ENCODE measurements at regions not wholly inside any gene's neighbourhood (a gene's known extent, or its start where the extent isn't known, plus 50 kb on each side); places are given as distances from the start of the nearest gene placed in this dataset.

DNA sequence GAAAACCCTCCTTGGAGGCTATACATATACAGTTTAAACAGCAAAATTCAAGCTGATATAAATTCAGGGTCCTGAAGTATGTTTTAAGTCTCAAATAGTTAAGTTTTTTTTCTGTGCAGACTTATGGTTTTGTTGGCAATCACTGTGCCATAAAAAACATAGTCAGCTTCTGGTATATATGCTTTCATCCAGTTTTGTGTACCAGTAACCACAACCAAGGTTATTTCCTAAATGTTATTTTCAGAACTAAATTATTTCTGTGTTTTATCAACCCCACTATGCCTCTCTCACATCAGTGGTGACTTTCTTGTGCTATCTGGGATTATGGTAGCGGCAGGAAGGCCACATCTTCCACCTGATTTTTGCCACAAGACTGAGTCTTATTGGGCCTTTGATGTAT, 107.7 kb upstream of the SMARCA2 start:
- H3K4me3 ChIP-seq (ENCODE audit: low read length) = no peak overlapping the region

DNA sequence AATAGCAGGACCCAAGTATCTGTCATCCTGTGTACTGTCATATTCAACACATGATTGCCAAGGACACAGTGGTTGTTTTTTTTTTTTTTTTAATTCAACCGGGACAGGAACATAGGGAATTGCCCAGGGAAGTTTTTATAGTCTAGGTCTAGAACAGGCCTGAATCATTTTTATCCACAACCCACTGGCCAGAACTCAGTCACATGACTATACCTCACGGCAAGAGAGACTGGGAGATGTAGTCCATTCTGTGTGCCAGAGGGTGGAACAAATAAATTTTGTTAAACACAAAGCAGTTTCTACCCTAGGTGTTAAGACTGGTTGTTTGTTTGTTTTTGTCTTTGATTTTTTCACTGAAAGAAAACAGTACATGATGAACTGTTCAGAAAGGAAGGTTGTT, 105.8 kb upstream of the SMARCA2 start:
- no peak overlapping the region for H3K4me3 ChIP-seq (ENCODE audit: low read length)
- no peaks in the 10 kb centered on the region for H3K4me1 Mint-ChIP-seq (ENCODE audit: low read depth)
- no peak for ATAC-seq (ENCODE audit: poor library complexity)
- no peaks in the 10 kb centered on the region for H3K27me3 ChIP-seq (ENCODE audit: control insufficient read depth in 1 of 2, insufficient read depth in 2 of 2, low read length in 2 of 2)
- H3K36me3 ChIP-seq (ENCODE audit: insufficient read depth, low read length) = no peaks in the 10 kb centered on the region
- H3K27ac Mint-ChIP-seq = no peak overlapping the region
- no peak overlapping the region for H3K27ac ChIP-seq (ENCODE audit: low read depth in 1 of 2, low read length in 2 of 2)
- no peaks in the 10 kb centered on the region for H3K36me3 Mint-ChIP-seq (ENCODE audit: low read depth)
- H3K4me1 ChIP-seq (ENCODE audit: insufficient read depth, low read length) = no peaks in the 10 kb centered on the region
- intact Hi-C loops (cut with DNase I, micrococcal nuclease) = no loop called here
- H3K9me3 Mint-ChIP-seq = peaks cover 4% of the 10 kb centered on the region
- H3K9me3 ChIP-seq (ENCODE audit: control insufficient read depth in 1 of 2, insufficient read depth in 1 of 2, low read length in 2 of 2) = peaks cover 0 to 3% of the 10 kb centered on the region in 2 experiments
- no peaks in the 10 kb centered on the region for H3K27me3 Mint-ChIP-seq
- no peak overlapping the region for H3K4me3 Mint-ChIP-seq
- TF ChIP-seq, protein P1, sequence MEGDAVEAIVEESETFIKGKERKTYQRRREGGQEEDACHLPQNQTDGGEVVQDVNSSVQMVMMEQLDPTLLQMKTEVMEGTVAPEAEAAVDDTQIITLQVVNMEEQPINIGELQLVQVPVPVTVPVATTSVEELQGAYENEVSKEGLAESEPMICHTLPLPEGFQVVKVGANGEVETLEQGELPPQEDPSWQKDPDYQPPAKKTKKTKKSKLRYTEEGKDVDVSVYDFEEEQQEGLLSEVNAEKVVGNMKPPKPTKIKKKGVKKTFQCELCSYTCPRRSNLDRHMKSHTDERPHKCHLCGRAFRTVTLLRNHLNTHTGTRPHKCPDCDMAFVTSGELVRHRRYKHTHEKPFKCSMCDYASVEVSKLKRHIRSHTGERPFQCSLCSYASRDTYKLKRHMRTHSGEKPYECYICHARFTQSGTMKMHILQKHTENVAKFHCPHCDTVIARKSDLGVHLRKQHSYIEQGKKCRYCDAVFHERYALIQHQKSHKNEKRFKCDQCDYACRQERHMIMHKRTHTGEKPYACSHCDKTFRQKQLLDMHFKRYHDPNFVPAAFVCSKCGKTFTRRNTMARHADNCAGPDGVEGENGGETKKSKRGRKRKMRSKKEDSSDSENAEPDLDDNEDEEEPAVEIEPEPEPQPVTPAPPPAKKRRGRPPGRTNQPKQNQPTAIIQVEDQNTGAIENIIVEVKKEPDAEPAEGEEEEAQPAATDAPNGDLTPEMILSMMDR (IDR thresholded peaks at IDR 0.05) = no peak
- ChIA-PET CTCF (no interaction called here), POLR2A (interaction anchor here (0.6 kb wide), 1 partner anchor 9 kb away, joined by 3 read pairs; no protein-coding TSS in a partner anchor)
- DNase-seq = no peak

More for the DNA sequence above, 107.7 kb upstream of the SMARCA2 start:
- H3K36me3 ChIP-seq (ENCODE audit: insufficient read depth, low read length) = no peaks in the 10 kb centered on the region
- no peak for DNase-seq
- Mint-ChIP-seq H3K4me3 (no peak overlapping the region), H3K27ac (no peak overlapping the region), H3K36me3 (ENCODE audit: low read depth) (peaks cover 9% of the 10 kb centered on the region), H3K9me3 (peaks cover 13% of the 10 kb centered on the region), H3K4me1 (ENCODE audit: low read depth) (no peaks in the 10 kb centered on the region), H3K27me3 (no peaks in the 10 kb centered on the region)
- TF ChIP-seq, protein P1 (IDR thresholded peaks at IDR 0.05) = no peak
- no peak for ATAC-seq (ENCODE audit: poor library complexity)
- H3K27me3 ChIP-seq (ENCODE audit: control insufficient read depth in 1 of 2, insufficient read depth in 2 of 2, low read length in 2 of 2) = no peaks in the 10 kb centered on the region
- POLR2A ChIA-PET = no interaction called here
- H3K27ac ChIP-seq (ENCODE audit: low read depth in 1 of 2, low read length in 2 of 2) = no peak overlapping the region
- peaks cover 8 to 12% of the 10 kb centered on the region in 2 experiments for H3K9me3 ChIP-seq (ENCODE audit: control insufficient read depth in 1 of 2, insufficient read depth in 1 of 2, low read length in 2 of 2)
- intact Hi-C loops (cut with DNase I, micrococcal nuclease) = no loop called here
- CTCF ChIA-PET = no interaction called here
- H3K4me1 ChIP-seq (ENCODE audit: insufficient read depth, low read length) = no peaks in the 10 kb centered on the region

DNA sequence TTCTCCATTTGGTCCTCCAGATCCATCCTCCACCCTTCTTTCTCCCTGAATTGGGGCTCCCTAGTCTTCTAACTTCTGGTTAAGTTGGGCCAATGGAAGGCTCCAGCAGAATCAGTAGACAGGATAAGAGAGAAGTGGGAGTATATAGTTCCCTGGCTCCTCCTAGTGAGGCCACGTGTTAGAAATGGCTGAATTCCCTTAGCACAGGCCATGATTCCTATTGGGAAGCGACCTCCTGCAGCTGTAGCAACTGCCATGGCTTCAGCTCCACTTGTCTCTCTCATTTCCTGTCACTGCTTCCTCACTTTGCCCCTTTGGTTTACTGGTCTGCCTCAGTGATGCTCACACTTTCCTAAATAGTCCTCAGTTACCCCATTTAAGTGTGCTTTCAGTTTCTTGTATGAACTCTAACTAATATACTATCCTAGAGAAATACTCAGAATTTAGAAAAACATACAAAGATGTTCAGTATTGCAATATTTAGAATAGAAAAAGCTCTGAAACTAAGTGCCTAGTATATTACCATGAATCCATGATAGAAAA, 104.8 kb upstream of the SMARCA2 start:
- no peak overlapping the region for H3K4me3 ChIP-seq (ENCODE audit: low read length)
- no peak overlapping the region for H3K27ac ChIP-seq (ENCODE audit: low read depth in 1 of 2, low read length in 2 of 2)
- POLR2A ChIA-PET = no interaction called here
- no peaks in the 10 kb centered on the region for H3K27me3 ChIP-seq (ENCODE audit: control insufficient read depth in 1 of 2, insufficient read depth in 2 of 2, low read length in 2 of 2)
- CTCF ChIA-PET = no interaction called here
- Mint-ChIP-seq H3K9me3 (peaks cover 4% of the 10 kb centered on the region), H3K27me3 (no peaks in the 10 kb centered on the region), H3K4me3 (no peak overlapping the region), H3K36me3 (ENCODE audit: low read depth) (no peaks in the 10 kb centered on the region), H3K27ac (no peak overlapping the region), H3K4me1 (ENCODE audit: low read depth) (no peaks in the 10 kb centered on the region)
- TF ChIP-seq, protein P1 (IDR thresholded peaks at IDR 0.05) = no peak
- H3K36me3 ChIP-seq (ENCODE audit: insufficient read depth, low read length) = no peaks in the 10 kb centered on the region
- ATAC-seq (ENCODE audit: poor library complexity) (no peak), DNase-seq (no peak)
- H3K4me1 ChIP-seq (ENCODE audit: insufficient read depth, low read length) = no peaks in the 10 kb centered on the region
- intact Hi-C loops (cut with DNase I, micrococcal nuclease) = no loop called here
- no peaks in the 10 kb centered on the region for H3K9me3 ChIP-seq (ENCODE audit: control insufficient read depth in 1 of 2, insufficient read depth in 1 of 2, low read length in 2 of 2)
